Peyer's patch (tissue), 4 donors: ENCODE measurements at regions not wholly inside any gene's neighbourhood (a gene's known extent, or its start where the extent isn't known, plus 50 kb on each side); places are given as distances from the start of the nearest gene placed in this dataset.

Source experiments
- CTCF ChIP-seq, 6 experiments: fragments of 450-650 bp in 4 of 6; fragments of 200-600 bp in 2 of 6; sonication (generic) in 1 of 6; IDR thresholded peaks; one replicate each; pipeline ENCODE4 v1.5.1; 2017 to 2019; ENCODE audit warnings: antibody characterized with exemption in 6 of 6, mild to moderate bottlenecking in 3 of 6, moderate library complexity in 1 of 6
- POLR2A ChIP-seq, 2 donors: fragments of 450-650 bp; IDR thresholded peaks; one replicate each; pipeline ENCODE4 v1.5.1; 2017; ENCODE audit warnings: antibody characterized with exemption in 2 of 2, mild to moderate bottlenecking in 2 of 2, moderate library complexity in 2 of 2

GRCh38 chrX:3485727-3486126 lies 139.3 kb upstream of the MXRA5 start:
- TF ChIP-seq CTCF (IDR thresholded peaks at IDR 0.05), result no peak
- no peak for TF ChIP-seq POLR2A (IDR thresholded peaks at IDR 0.05)
